NCI-H187 treated with DMSO at 0.1 percent for 48 hours (cell line): ENCODE measurements at regions not wholly inside any gene's neighbourhood (a gene's known extent, or its start where the extent isn't known, plus 50 kb on each side); places are given as distances from the start of the nearest gene placed in this dataset.
A peak's percentile ranks its signal among the peaks of the same experiment; 100 is the strongest.

ENCODE experiments used
- DNase-seq: peaks from one replicate; lab custom pipeline; 2025; lab: John Stamatoyannopoulos, UW

GRCh38 chr2:860259-860855 lies 90.3 kb upstream of the SNTG2 start:
- DNase-seq, result no peak

- no peak for DNase-seq
These were observed 92.0 kb upstream of the SNTG2 start for GRCh38 chr2:858646-859045.

- no peak for DNase-seq
These were observed 92.7 kb upstream of the SNTG2 start for GRCh38 chr2:857937-858336.

GRCh38 chr2:857081-857480 lies 93.6 kb upstream of the SNTG2 start:
- no peak for DNase-seq

- no peak for DNase-seq
These were observed 94.2 kb upstream of the SNTG2 start for GRCh38 chr2:856456-856855.

GRCh38 chr2:856041-856440 lies 94.6 kb upstream of the SNTG2 start:
- DNase-seq, result no peak

- DNase-seq, result no peak
These were observed 95.5 kb upstream of the SNTG2 start for GRCh38 chr2:855177-855576.

- DNase-seq, result peak; percentile 52
These were observed 96.2 kb upstream of the SNTG2 start for GRCh38 chr2:854460-854859.

GRCh38 chr2:853203-853870 lies 97.3 kb upstream of the SNTG2 start:
- DNase-seq, result no peak

GRCh38 chr2:852168-852567 lies 98.5 kb upstream of the SNTG2 start:
- no peak for DNase-seq

GRCh38 chr2:851680-852079 lies 99.0 kb upstream of the SNTG2 start:
- DNase-seq, result no peak

GRCh38 chr2:851078-851477 lies 99.6 kb upstream of the SNTG2 start:
- no peak for DNase-seq

GRCh38 chr2:850429-850828 lies 100.2 kb upstream of the SNTG2 start:
- DNase-seq, result no peak

GRCh38 chr2:848099-848498 lies 102.5 kb upstream of the SNTG2 start:
- no peak for DNase-seq

- no peak for DNase-seq
These were observed 103.0 kb upstream of the SNTG2 start for GRCh38 chr2:847669-848068.

GRCh38 chr2:844715-845114 lies 105.9 kb upstream of the SNTG2 start:
- no peak for DNase-seq

- DNase-seq, result peak; percentile 41
These were observed 108.4 kb upstream of the SNTG2 start for GRCh38 chr2:842151-842803.

GRCh38 chr2:841036-841435 lies 109.6 kb upstream of the SNTG2 start:
- no peak for DNase-seq

GRCh38 chr2:834233-834632 lies 116.4 kb upstream of the SNTG2 start:
- DNase-seq, result no peak

- DNase-seq, result no peak
These were observed 117.5 kb upstream of the SNTG2 start for GRCh38 chr2:833180-833579.

GRCh38 chr2:832635-833034 lies 118.0 kb upstream of the SNTG2 start:
- DNase-seq, result no peak

GRCh38 chr2:831622-832021 lies 119.0 kb upstream of the SNTG2 start:
- no peak for DNase-seq

GRCh38 chr2:831225-831536 lies 119.5 kb upstream of the SNTG2 start:
- no peak for DNase-seq
